ENCODE measurements at regions not wholly inside any gene's neighbourhood (a gene's known extent, or its start where the extent isn't known, plus 50 kb on each side); places are given as distances from the start of the nearest gene placed in this dataset.

GRCh38 chr6:74638412-74638811 lies 567.4 kb downstream of the COL12A1 start:
- Histone ChIP-seq H3K36me3 (replicated peaks in 1 of 2; ENCODE audit: control extremely low read depth in 1 of 2, control insufficient read depth in 1 of 2, extremely low read depth in 1 of 2, insufficient read depth in 2 of 2, low read length in 1 of 2) (no peaks in the 10 kb centered on the region), H3K4me2 (replicated peaks; ENCODE audit: low read depth, low read length, poor library complexity, severe bottlenecking) (no peak overlapping the region), H3K9me3 (ENCODE audit: control extremely low read depth in 1 of 3, control insufficient read depth in 2 of 3, insufficient read depth in 1 of 3, low read length in 2 of 3) (no peaks in the 10 kb centered on the region), H4K20me1 (ENCODE audit: control insufficient read depth, insufficient read depth, low read length, poor library complexity, severe bottlenecking) (no peaks in the 10 kb centered on the region), H3K4me1 (ENCODE audit: control insufficient read depth in 2 of 2, insufficient read depth in 2 of 2, low read length in 2 of 2) (no peaks in the 10 kb centered on the region), H2AFZ (ENCODE audit: insufficient read depth, low read depth, low read length, poor library complexity, severe bottlenecking) (no peak overlapping the region), H3K27ac (ENCODE audit: low read length in 2 of 2) (no peak overlapping the region), H3K79me2 (ENCODE audit: control insufficient read depth, insufficient read depth, low read length) (no peaks in the 10 kb centered on the region), H3K4me3 (ENCODE audit: control extremely low read depth in 1 of 5, extremely low read depth in 1 of 5, insufficient read depth in 1 of 5, low read depth in 2 of 5, low read length in 4 of 5) (no peak overlapping the region), H3K9ac (ENCODE audit: low read length) (no peak overlapping the region), H3K27me3 (replicated peaks in 1 of 4; ENCODE audit: control extremely low read depth in 1 of 4, control insufficient read depth in 3 of 4, insufficient read depth in 4 of 4, low read length in 3 of 4) (no peaks in the 10 kb centered on the region)
- ATAC-seq (ENCODE audit: low read depth): no peak
- Mint-ChIP-seq H3K4me1 (no peaks in the 10 kb centered on the region), H3K27ac (no peak overlapping the region), H3K9me3 (ENCODE audit: insufficient read depth) (no peaks in the 10 kb centered on the region), H3K4me3 (no peak overlapping the region), H3K27me3 (no peaks in the 10 kb centered on the region)
- intact Hi-C loops (cut with micrococcal nuclease): no loop called here
- CTCF ChIA-PET: no interaction called here
- TF ChIP-seq EZH2 (IDR thresholded peaks at IDR 0.05; ENCODE audit: borderline replicate concordance, insufficient read depth, low read depth, low read length, poor library complexity, severe bottlenecking) (no peak), CTCF (IDR thresholded peaks at IDR 0.05) (no peak)
- WGBS (ENCODE audit: insufficient coverage): no CpG with 5 or more reads among the region's 3 CpGs
- POLR2A ChIA-PET: no interaction called here
- DNase-seq: no peak

DNA sequence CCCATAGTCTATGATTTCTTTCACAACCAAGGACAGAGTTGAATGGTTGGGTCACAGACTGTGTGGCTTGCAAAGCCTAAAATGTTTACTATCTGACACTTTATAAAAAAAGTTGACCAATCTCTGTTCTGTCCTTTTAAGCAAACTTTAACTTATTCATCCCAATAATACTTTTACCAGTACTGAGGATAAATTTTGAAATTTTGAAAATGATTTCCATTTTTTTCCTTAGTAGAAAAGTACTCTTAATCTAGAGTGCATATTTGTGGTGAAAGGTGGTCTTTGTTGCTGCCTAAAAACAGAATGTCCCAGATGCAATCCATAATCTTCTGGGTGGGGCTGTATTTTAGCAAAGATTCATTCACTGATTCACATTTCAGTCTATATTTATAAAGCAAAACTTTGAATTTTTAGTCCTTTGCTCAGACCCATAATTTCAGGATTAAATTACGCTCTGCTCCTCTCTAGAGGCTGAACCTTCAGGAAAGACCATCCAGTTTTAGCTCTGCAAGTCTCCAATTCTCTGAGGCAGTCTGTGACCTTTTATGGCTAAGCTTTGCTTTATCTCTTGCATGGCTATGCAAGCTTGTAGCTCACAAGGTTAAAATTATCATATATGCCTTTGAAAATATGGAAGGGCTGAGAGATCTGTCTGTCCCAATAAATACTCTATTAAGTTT lies 573.5 kb downstream of the COL12A1 start:
- 100% methylated on average over 1 of the region's 1 CpG for WGBS (ENCODE audit: insufficient coverage)
- Mint-ChIP-seq H3K9me3 (ENCODE audit: insufficient read depth) (no peaks in the 10 kb centered on the region), H3K27me3 (no peaks in the 10 kb centered on the region), H3K4me1 (no peaks in the 10 kb centered on the region), H3K4me3 (no peak overlapping the region), H3K27ac (no peak overlapping the region)
- H4K20me1 ChIP-seq (ENCODE audit: control insufficient read depth, insufficient read depth, low read length, poor library complexity, severe bottlenecking): no peaks in the 10 kb centered on the region
- H3K27ac ChIP-seq (ENCODE audit: low read length in 2 of 2): no peak overlapping the region
- ATAC-seq (ENCODE audit: low read depth): no peak
- H3K36me3 ChIP-seq (replicated peaks in 1 of 2; ENCODE audit: control extremely low read depth in 1 of 2, control insufficient read depth in 1 of 2, extremely low read depth in 1 of 2, insufficient read depth in 2 of 2, low read length in 1 of 2): no peaks in the 10 kb centered on the region
- TF ChIP-seq CTCF (IDR thresholded peaks at IDR 0.05): no peak
- TF ChIP-seq EZH2 (IDR thresholded peaks at IDR 0.05; ENCODE audit: borderline replicate concordance, insufficient read depth, low read depth, low read length, poor library complexity, severe bottlenecking): no peak
- H2AFZ ChIP-seq (ENCODE audit: insufficient read depth, low read depth, low read length, poor library complexity, severe bottlenecking): no peak overlapping the region
- ChIA-PET CTCF (no interaction called here), POLR2A (no interaction called here)
- intact Hi-C loops (cut with micrococcal nuclease): no loop called here
- H3K4me3 ChIP-seq (ENCODE audit: control extremely low read depth in 1 of 5, extremely low read depth in 1 of 5, insufficient read depth in 1 of 5, low read depth in 2 of 5, low read length in 4 of 5): no peak overlapping the region
- no peak overlapping the region for H3K9ac ChIP-seq (ENCODE audit: low read length)
- H3K9me3 ChIP-seq (ENCODE audit: control extremely low read depth in 1 of 3, control insufficient read depth in 2 of 3, insufficient read depth in 1 of 3, low read length in 2 of 3): no peaks in the 10 kb centered on the region
- no peak for DNase-seq
- no peak overlapping the region for H3K4me2 ChIP-seq (replicated peaks; ENCODE audit: low read depth, low read length, poor library complexity, severe bottlenecking)
- no peaks in the 10 kb centered on the region for H3K4me1 ChIP-seq (ENCODE audit: control insufficient read depth in 2 of 2, insufficient read depth in 2 of 2, low read length in 2 of 2)
- no peaks in the 10 kb centered on the region for H3K27me3 ChIP-seq (replicated peaks in 1 of 4; ENCODE audit: control extremely low read depth in 1 of 4, control insufficient read depth in 3 of 4, insufficient read depth in 4 of 4, low read length in 3 of 4)
- H3K79me2 ChIP-seq (ENCODE audit: control insufficient read depth, insufficient read depth, low read length): no peaks in the 10 kb centered on the region
